HepG2 (cell line): ENCODE measurements at regions not wholly inside any gene's neighbourhood (a gene's known extent, or its start where the extent isn't known, plus 50 kb on each side); places are given as distances from the start of the nearest gene placed in this dataset.

Source experiments
- ATAC-seq: fragments of 200-7000 bp; cut with Tn5 transposase; 3 replicates; pipeline ENCODE4 v1.9.1; 2020; ENCODE audit warnings: mild to moderate bottlenecking, moderate library complexity
- BruUV-seq: library from RNA; stranded (reverse); fragments of 400-500 nt; replicated peaks from 2 replicates; lab custom pipeline; 2021; lab: Mats Ljungman, UMichigan
- CTCF ChIA-PET: fragments of 300-600 bp; formaldehyde crosslinking; extraction: SDS; loops from one replicate; lab custom pipeline; 2021; ENCODE audit warnings: low total read pairs, inconsistent platforms, low intra/inter-chr PET ratio; lab: Yijun Ruan, JAX
- POLR2A ChIA-PET: fragments of 350-600 bp; sonication (Branson Sonifier 250); formaldehyde crosslinking; loops from one replicate; lab custom pipeline; 2020; ENCODE audit warnings: antibody characterized with exemption, inconsistent platforms; lab: Yijun Ruan, JAX
- DNase-seq: peaks from one replicate; pipeline ENCODE4 v3.0.0-alpha.2; 2015; ENCODE audit warnings: low spot score
- FAIRE-seq: peaks from 3 replicates; lab custom pipeline; 2011; peaks lifted over from hg19 to GRCh38; lab: Jason Lieb, UNC
- H2AFZ ChIP-seq: one replicate; pipeline ENCODE4 v1.6.1; 2011; ENCODE audit warnings: low read length, inconsistent platforms
- H3K27ac ChIP-seq: fragments of 300-600 bp; 3 replicates; pipeline ENCODE4 v1.8.0; 2011; ENCODE audit warnings: mixed run types, mild to moderate bottlenecking, mixed read lengths, low read length, inconsistent platforms; ENCODE audit not compliant: insufficient read depth; ENCODE audit errors: extremely low read length
- H3K27me3 ChIP-seq, 2 experiments: fragments of 200-600 bp in 1 of 2; 2 replicates in 1 of 2; 3 replicates in 1 of 2; pipeline versions ENCODE4 v1.6.0 to v1.8.0; 2011; ENCODE audit warnings: low read length in 2 of 2, mild to moderate bottlenecking in 2 of 2, moderate library complexity in 2 of 2, inconsistent platforms in 1 of 2; ENCODE audit not compliant: insufficient read depth in 2 of 2, control insufficient read depth in 1 of 2
- H3K36me3 ChIP-seq, 2 experiments: fragments of 200-600 bp in 1 of 2; replicated peaks in 1 of 2; 2 replicates in 1 of 2; 3 replicates in 1 of 2; pipeline versions ENCODE4 v1.5.1 to v1.8.0; 2011; ENCODE audit warnings: low read length in 2 of 2, inconsistent platforms in 1 of 2; ENCODE audit not compliant: insufficient read depth in 2 of 2, control insufficient read depth in 1 of 2
- H3K4me1 ChIP-seq: 2 replicates; pipeline ENCODE4 v1.5.1; 2012; ENCODE audit warnings: low read length, inconsistent platforms; ENCODE audit not compliant: insufficient read depth
- H3K4me2 ChIP-seq: 2 replicates; pipeline ENCODE4 v1.6.0; 2011; ENCODE audit warnings: low read depth, low read length, inconsistent platforms
- H3K4me3 ChIP-seq, 3 experiments: fragments of 200-600 bp in 1 of 3; sonication (generic), shearing (Covaris generic) in 1 of 3; replicated peaks in 1 of 3; 2 replicates each; pipeline ENCODE4 v1.5.1; 2011 to 2016; ENCODE audit warnings: low read length in 3 of 3, inconsistent platforms in 2 of 3, low read depth in 2 of 3, mild to moderate bottlenecking in 2 of 3, control low read depth in 1 of 3, mixed read lengths in 1 of 3; ENCODE audit not compliant: insufficient read depth in 1 of 3
- H3K79me2 ChIP-seq: one replicate; pipeline ENCODE4 v1.6.1; 2011; ENCODE audit warnings: low read length, inconsistent platforms; ENCODE audit not compliant: insufficient read depth
- H3K9ac ChIP-seq: 2 replicates; pipeline ENCODE4 v1.6.0; 2011; ENCODE audit warnings: mild to moderate bottlenecking, low read depth, low read length, inconsistent platforms; ENCODE audit not compliant: insufficient read depth
- H3K9me3 ChIP-seq: 2 replicates; pipeline ENCODE4 v1.5.1; 2012; ENCODE audit warnings: mild to moderate bottlenecking, low read length
- H4K20me1 ChIP-seq: 2 replicates; pipeline ENCODE4 v1.6.0; 2011; ENCODE audit warnings: inconsistent platforms, mild to moderate bottlenecking, low read length, moderate library complexity; ENCODE audit not compliant: insufficient read depth
- ETV5 ChIP-seq: IDR thresholded peaks from 2 replicates; pipeline ENCODE4 v1.6.1; 2018; ENCODE audit warnings: missing biosample characterization, missing genetic modification reagents, inconsistent platforms, borderline replicate concordance
- IRF2 ChIP-seq: IDR thresholded peaks from 2 replicates; pipeline ENCODE4 v1.6.1; 2018; ENCODE audit warnings: missing genetic modification reagents, missing compliant biosample characterization
- KDM6A ChIP-seq: IDR thresholded peaks from 2 replicates; pipeline ENCODE4 v1.6.1; 2016; ENCODE audit warnings: low read depth
- SAP130 ChIP-seq: IDR thresholded peaks from 2 replicates; pipeline ENCODE4 v1.6.1; 2016; ENCODE audit warnings: low read depth
- SMAD3 ChIP-seq: sonication (generic); formaldehyde crosslinking; IDR thresholded peaks from 2 replicates; pipeline ENCODE4 v1.4.0; 2020; ENCODE audit warnings: missing genetic modification reagents
- TOE1 ChIP-seq: sonication (generic); formaldehyde crosslinking; IDR thresholded peaks from 2 replicates; pipeline ENCODE4 v1.4.0; 2020; ENCODE audit warnings: mild to moderate bottlenecking, missing genetic modification reagents
- XRCC5 ChIP-seq: fragments of 200-400 bp; formaldehyde crosslinking; optimal IDR thresholded peaks from 2 replicates; pipeline ENCODE3; 2017; ENCODE audit warnings: mild to moderate bottlenecking, low read length
- YEATS2 ChIP-seq: sonication (generic); formaldehyde crosslinking; IDR thresholded peaks from 2 replicates; pipeline ENCODE4 v1.4.0; 2020; ENCODE audit warnings: missing genetic modification reagents, borderline replicate concordance
- ZNF12 ChIP-seq: sonication (generic); formaldehyde crosslinking; IDR thresholded peaks from 2 replicates; pipeline ENCODE4 v1.5.0; 2020; ENCODE audit warnings: missing genetic modification reagents
- ZNF282 ChIP-seq: fragments of 450-650 bp; IDR thresholded peaks from 2 replicates; pipeline ENCODE4 v1.6.1; 2018; ENCODE audit not compliant: partially characterized antibody
- ZNF317 ChIP-seq: sonication (generic); formaldehyde crosslinking; IDR thresholded peaks from 2 replicates; pipeline ENCODE4 v1.5.0; 2020; ENCODE audit warnings: mild to moderate bottlenecking, missing genetic modification reagents
- ZNF326 ChIP-seq: sonication (generic); formaldehyde crosslinking; IDR thresholded peaks from 2 replicates; pipeline ENCODE4 v1.4.0; 2020; ENCODE audit warnings: missing genetic modification reagents, borderline replicate concordance
- WGBS: methylation state at CpG from one replicate; pipeline ENCODE4 v1.1.6; 2017; ENCODE audit warnings: low lambda C conversion rate; 5-methylcytosine and 5-hydroxymethylcytosine counted together
- in situ Hi-C: cut with HindIII; loops from 2 replicates; pipeline ENCODE4 v1.10.0; 2017; ENCODE audit warnings: low pct_unique_long_range_greater_than_20kb; ENCODE audit not compliant: extremely low pct_ligation_motif_present
- intact Hi-C: fragments of 100-400 bp; cut with micrococcal nuclease; formaldehyde crosslinking; loops from one replicate; pipeline ENCODE4 v1.10.0; 2022; ENCODE audit not compliant: unreplicated experiment
- TF ChIP-seq, protein P1 (sequence below): sonication (generic); formaldehyde crosslinking; IDR thresholded peaks from 2 replicates; pipeline ENCODE4 v1.9.0; 2021; ENCODE audit warnings: missing genetic modification reagents, borderline replicate concordance
- TF ChIP-seq, protein P2 (sequence below): sonication (generic); formaldehyde crosslinking; IDR thresholded peaks from 2 replicates; pipeline ENCODE4 v1.5.0; 2020; ENCODE audit warnings: missing genetic modification reagents, mild to moderate bottlenecking, borderline replicate concordance
- TF ChIP-seq, protein P3 (sequence below): sonication (generic); formaldehyde crosslinking; IDR thresholded peaks from 2 replicates; pipeline ENCODE4 v1.4.0; 2020; ENCODE audit warnings: missing genetic modification reagents

DNA sequence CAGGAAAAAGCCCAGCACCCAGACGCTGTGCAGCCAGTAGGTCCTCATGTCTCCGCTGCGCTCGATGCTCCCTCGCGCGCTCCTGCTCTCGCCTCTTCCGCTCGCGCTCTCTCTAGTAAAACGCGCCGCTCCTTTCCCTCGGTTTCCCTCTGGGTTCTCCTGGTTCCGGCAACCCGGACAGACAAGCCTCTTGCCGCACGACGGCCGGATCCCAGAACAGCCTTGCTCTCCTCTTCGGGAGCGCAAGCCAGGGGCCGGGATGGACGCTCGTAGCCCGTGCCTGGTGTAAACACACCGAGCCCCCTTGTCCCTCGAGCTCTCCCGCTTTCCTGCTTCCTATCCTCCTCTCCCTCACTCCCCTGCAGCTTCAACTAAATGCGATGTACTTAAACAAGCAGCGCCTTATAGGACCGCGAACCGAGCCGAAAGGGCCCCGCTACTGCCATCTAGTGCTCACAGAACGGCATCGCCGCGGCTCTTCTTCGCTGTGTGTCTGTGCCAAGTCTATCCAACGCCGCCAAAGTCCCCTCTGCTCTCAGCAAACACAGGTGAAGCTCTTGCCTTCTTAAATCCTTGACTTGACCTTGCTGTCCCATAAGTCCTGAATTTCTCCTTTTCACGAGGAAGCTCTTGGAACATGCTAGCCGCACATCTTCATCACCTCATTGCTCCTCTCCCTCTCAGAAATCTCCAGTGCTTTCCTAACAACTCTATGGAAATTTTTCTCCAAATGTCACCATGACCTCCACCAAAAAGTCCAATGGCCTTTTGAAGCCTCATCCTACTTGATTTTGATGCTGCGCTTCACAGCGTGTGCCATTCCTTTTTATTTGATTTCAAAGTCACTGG is 1037.2 kb downstream of the IGSF11 start:
- BruUV-seq: no TSS peak
- Histone ChIP-seq H3K36me3 (no peaks in the 10 kb centered on the region), H3K27ac (no peak overlapping the region), H4K20me1 (no peaks in the 10 kb centered on the region), H3K4me1 (no peaks in the 10 kb centered on the region), H3K4me3 (0 out of 6 replicates have a peak overlapping the region, but pooled peaks of 1 of the 3 experiments have one; percentile 10), H3K4me2 (peak overlapping the region; percentile 45), H3K79me2 (no peaks in the 10 kb centered on the region), H3K27me3 (peaks cover 0 to 3% of the 10 kb centered on the region in 2 experiments; a peak in 1 of 5 replicates), H2AFZ (no peak overlapping the region), H3K9ac (no peak overlapping the region), H3K9me3 (no peaks in the 10 kb centered on the region)
- DNase-seq: peak; percentile 56
- CTCF ChIA-PET: interaction anchor here (0.9 kb wide), 1 partner anchor 1227 kb away, joined by 5 read pairs; no protein-coding TSS in a partner anchor
- peak; percentile 99 for ATAC-seq
- 21% methylated on average over 48 of the region's 48 CpGs for WGBS
- in situ Hi-C loops: loop anchor here (25.0 kb wide), 1 partner anchor 640 kb away; no protein-coding TSS in a partner anchor
- FAIRE-seq: peak; percentile 63
- intact Hi-C loops: loop anchor here (2.0 kb wide), 1 partner anchor 1227 kb away; no protein-coding TSS in a partner anchor
- POLR2A ChIA-PET: no interaction called here
- TF ChIP-seq SMAD3 (CRISPR knock-in tag) (0 out of 2 replicates have a peak, but pooled peaks have one; percentile 30), ETV5 (CRISPR knock-in tag) (no peak), ZNF317 (CRISPR knock-in tag) (no peak), KDM6A (CRISPR knock-in tag) (no peak), TOE1 (no peak), ZNF282 (no peak), SAP130 (no peak), YEATS2 (no peak), ZNF326 (no peak), ZNF12 (no peak), XRCC5 (peak; percentile 68), IRF2 (CRISPR knock-in tag) (no peak)
- TF ChIP-seq, protein P1, sequence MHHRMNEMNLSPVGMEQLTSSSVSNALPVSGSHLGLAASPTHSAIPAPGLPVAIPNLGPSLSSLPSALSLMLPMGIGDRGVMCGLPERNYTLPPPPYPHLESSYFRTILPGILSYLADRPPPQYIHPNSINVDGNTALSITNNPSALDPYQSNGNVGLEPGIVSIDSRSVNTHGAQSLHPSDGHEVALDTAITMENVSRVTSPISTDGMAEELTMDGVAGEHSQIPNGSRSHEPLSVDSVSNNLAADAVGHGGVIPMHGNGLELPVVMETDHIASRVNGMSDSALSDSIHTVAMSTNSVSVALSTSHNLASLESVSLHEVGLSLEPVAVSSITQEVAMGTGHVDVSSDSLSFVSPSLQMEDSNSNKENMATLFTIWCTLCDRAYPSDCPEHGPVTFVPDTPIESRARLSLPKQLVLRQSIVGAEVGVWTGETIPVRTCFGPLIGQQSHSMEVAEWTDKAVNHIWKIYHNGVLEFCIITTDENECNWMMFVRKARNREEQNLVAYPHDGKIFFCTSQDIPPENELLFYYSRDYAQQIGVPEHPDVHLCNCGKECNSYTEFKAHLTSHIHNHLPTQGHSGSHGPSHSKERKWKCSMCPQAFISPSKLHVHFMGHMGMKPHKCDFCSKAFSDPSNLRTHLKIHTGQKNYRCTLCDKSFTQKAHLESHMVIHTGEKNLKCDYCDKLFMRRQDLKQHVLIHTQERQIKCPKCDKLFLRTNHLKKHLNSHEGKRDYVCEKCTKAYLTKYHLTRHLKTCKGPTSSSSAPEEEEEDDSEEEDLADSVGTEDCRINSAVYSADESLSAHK (CRISPR knock-in tag): no peak
- TF ChIP-seq, protein P2, sequence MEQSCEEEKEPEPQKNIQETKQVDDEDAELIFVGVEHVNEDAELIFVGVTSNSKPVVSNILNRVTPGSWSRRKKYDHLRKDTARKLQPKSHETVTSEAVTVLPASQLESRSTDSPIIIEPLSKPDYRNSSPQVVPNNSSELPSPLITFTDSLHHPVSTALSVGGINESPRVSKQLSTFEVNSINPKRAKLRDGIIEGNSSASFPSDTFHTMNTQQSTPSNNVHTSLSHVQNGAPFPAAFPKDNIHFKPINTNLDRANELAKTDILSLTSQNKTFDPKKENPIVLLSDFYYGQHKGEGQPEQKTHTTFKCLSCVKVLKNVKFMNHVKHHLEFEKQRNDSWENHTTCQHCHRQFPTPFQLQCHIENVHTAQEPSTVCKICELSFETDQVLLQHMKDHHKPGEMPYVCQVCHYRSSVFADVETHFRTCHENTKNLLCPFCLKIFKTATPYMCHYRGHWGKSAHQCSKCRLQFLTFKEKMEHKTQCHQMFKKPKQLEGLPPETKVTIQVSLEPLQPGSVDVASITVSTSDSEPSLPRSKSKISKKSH (CRISPR knock-in tag): 0 out of 2 replicates have a peak, but pooled peaks have one; percentile 38
- TF ChIP-seq, protein P3, sequence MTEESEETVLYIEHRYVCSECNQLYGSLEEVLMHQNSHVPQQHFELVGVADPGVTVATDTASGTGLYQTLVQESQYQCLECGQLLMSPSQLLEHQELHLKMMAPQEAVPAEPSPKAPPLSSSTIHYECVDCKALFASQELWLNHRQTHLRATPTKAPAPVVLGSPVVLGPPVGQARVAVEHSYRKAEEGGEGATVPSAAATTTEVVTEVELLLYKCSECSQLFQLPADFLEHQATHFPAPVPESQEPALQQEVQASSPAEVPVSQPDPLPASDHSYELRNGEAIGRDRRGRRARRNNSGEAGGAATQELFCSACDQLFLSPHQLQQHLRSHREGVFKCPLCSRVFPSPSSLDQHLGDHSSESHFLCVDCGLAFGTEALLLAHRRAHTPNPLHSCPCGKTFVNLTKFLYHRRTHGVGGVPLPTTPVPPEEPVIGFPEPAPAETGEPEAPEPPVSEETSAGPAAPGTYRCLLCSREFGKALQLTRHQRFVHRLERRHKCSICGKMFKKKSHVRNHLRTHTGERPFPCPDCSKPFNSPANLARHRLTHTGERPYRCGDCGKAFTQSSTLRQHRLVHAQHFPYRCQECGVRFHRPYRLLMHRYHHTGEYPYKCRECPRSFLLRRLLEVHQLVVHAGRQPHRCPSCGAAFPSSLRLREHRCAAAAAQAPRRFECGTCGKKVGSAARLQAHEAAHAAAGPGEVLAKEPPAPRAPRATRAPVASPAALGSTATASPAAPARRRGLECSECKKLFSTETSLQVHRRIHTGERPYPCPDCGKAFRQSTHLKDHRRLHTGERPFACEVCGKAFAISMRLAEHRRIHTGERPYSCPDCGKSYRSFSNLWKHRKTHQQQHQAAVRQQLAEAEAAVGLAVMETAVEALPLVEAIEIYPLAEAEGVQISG: 0 out of 2 replicates have a peak, but pooled peaks have one; percentile 19
